HG03575 (cell line): ENCODE measurements at regions not wholly inside any gene's neighbourhood (a gene's known extent, or its start where the extent isn't known, plus 50 kb on each side); places are given as distances from the start of the nearest gene placed in this dataset.

Source experiments
- ATAC-seq: cut with Tn5 transposase; IDR thresholded peaks from one replicate; pipeline ENCODE4 v1.9.1; 2021; ENCODE audit not compliant: unreplicated experiment, insufficient number of reproducible peaks, low FRiP score; ENCODE audit errors: extremely low read depth

GRCh38 chr10:10314626-10315025, 703.0 kb upstream of the CELF2 start:
- no peak for ATAC-seq

- no peak for ATAC-seq
These were observed 701.7 kb upstream of the CELF2 start for GRCh38 chr10:10315989-10316388.

- ATAC-seq, result no peak
These were observed 700.5 kb upstream of the CELF2 start for GRCh38 chr10:10317151-10317550.

- ATAC-seq, result no peak
These were observed 698.8 kb upstream of the CELF2 start for GRCh38 chr10:10318856-10319255.

GRCh38 chr10:10320956-10321355, 696.7 kb upstream of the CELF2 start:
- ATAC-seq, result no peak

- ATAC-seq, result no peak
These were observed 691.6 kb upstream of the CELF2 start for GRCh38 chr10:10326116-10326515.

- no peak for ATAC-seq
These were observed 689.7 kb upstream of the CELF2 start for GRCh38 chr10:10327934-10328333.

- ATAC-seq, result no peak
These were observed 687.3 kb upstream of the CELF2 start for GRCh38 chr10:10330418-10330817.

- ATAC-seq, result no peak
These were observed 684.9 kb upstream of the CELF2 start for GRCh38 chr10:10332786-10333185.

GRCh38 chr10:10333622-10334021, 684.0 kb upstream of the CELF2 start:
- ATAC-seq, result no peak

- ATAC-seq, result no peak
These were observed 679.3 kb upstream of the CELF2 start for GRCh38 chr10:10338339-10338738.

GRCh38 chr10:10346390-10347150, 671.1 kb upstream of the CELF2 start:
- no peak for ATAC-seq

- no peak for ATAC-seq
These were observed 667.6 kb upstream of the CELF2 start for GRCh38 chr10:10350050-10350449.

- no peak for ATAC-seq
These were observed 666.2 kb upstream of the CELF2 start for GRCh38 chr10:10351451-10351850.

GRCh38 chr10:10353326-10353868, 664.3 kb upstream of the CELF2 start:
- ATAC-seq, result no peak

GRCh38 chr10:10359263-10359662, 658.4 kb upstream of the CELF2 start:
- ATAC-seq, result no peak

GRCh38 chr10:10361301-10361885, 656.3 kb upstream of the CELF2 start:
- no peak for ATAC-seq

- no peak for ATAC-seq
These were observed 654.9 kb upstream of the CELF2 start for GRCh38 chr10:10362800-10363199.

GRCh38 chr10:10363217-10363616, 654.5 kb upstream of the CELF2 start:
- ATAC-seq, result no peak

- no peak for ATAC-seq
These were observed 652.8 kb upstream of the CELF2 start for GRCh38 chr10:10364902-10365301.
